Hepatocyte (in vitro differentiated cells): ENCODE measurements at regions not wholly inside any gene's neighbourhood (a gene's known extent, or its start where the extent isn't known, plus 50 kb on each side); places are given as distances from the start of the nearest gene placed in this dataset.
"Not testable (repeated sequence)": the region's sequence is repeated elsewhere in the genome, so short reads cannot be mapped to it uniquely, and the experiment has no call there.

Experiments used
- DNase-seq: peaks from one replicate; pipeline ENCODE4 v3.0.0-alpha.2; 2016; ENCODE audit warnings: low spot score
- H2AFZ ChIP-seq: fragments of 200-600 bp; sonication (generic); 2 replicates; pipeline ENCODE4 v1.6.0; 2016; ENCODE audit warnings: antibody characterized with exemption, mild to moderate bottlenecking
- H3K27ac ChIP-seq: fragments of 200-600 bp; sonication (generic); 2 replicates; pipeline ENCODE4 v1.5.1; 2016; ENCODE audit warnings: mild to moderate bottlenecking
- H3K27me3 ChIP-seq: fragments of 200-600 bp; sonication (generic); 2 replicates; pipeline ENCODE4 v1.6.1; 2016
- H3K36me3 ChIP-seq: fragments of 200-600 bp; sonication (generic); replicated peaks from 2 replicates; pipeline ENCODE4 v1.5.1; 2016; ENCODE audit warnings: low read depth; ENCODE audit not compliant: insufficient read depth
- H3K4me1 ChIP-seq: fragments of 200-600 bp; sonication (generic); 2 replicates; pipeline ENCODE4 v1.5.1; 2016; ENCODE audit warnings: mild to moderate bottlenecking, moderate library complexity; ENCODE audit not compliant: insufficient read depth
- H3K4me2 ChIP-seq: fragments of 200-600 bp; sonication (generic); 2 replicates; pipeline ENCODE4 v1.6.0; 2016
- H3K4me3 ChIP-seq: fragments of 200-600 bp; sonication (generic); 2 replicates; pipeline ENCODE4 v1.5.1; 2016; ENCODE audit warnings: mild to moderate bottlenecking
- H3K79me2 ChIP-seq: fragments of 200-600 bp; sonication (generic); 2 replicates; pipeline ENCODE4 v1.6.0; 2017; ENCODE audit warnings: mild to moderate bottlenecking
- H3K9me2 ChIP-seq: fragments of 200-600 bp; sonication (generic); replicated peaks from 2 replicates; pipeline ENCODE4 v1.6.0; 2017; ENCODE audit warnings: mild to moderate bottlenecking; ENCODE audit not compliant: insufficient read depth
- H3K9me3 ChIP-seq: fragments of 200-600 bp; sonication (generic); 2 replicates; pipeline ENCODE4 v1.5.1; 2016; ENCODE audit warnings: low read depth, mild to moderate bottlenecking
- H4K20me1 ChIP-seq: fragments of 200-600 bp; sonication (generic); 2 replicates; pipeline ENCODE4 v1.6.0; 2016; ENCODE audit warnings: mild to moderate bottlenecking; ENCODE audit not compliant: insufficient read depth, poor library complexity, severe bottlenecking
- CTCF ChIP-seq: fragments of 200-600 bp; sonication (generic); IDR thresholded peaks from 2 replicates; pipeline ENCODE4 v1.5.1; 2016; ENCODE audit warnings: antibody characterized with exemption, mild to moderate bottlenecking; ENCODE audit not compliant: poor library complexity
- EZH2 ChIP-seq: fragments of 200-600 bp; sonication (generic); IDR thresholded peaks from 2 replicates; pipeline ENCODE4 v1.6.1; 2016; ENCODE audit warnings: antibody characterized with exemption, mild to moderate bottlenecking, borderline replicate concordance
- EZH2phosphoT487 ChIP-seq: fragments of 200-600 bp; sonication (generic); IDR thresholded peaks from one replicate; pipeline ENCODE4 v1.6.1; 2018; ENCODE audit warnings: antibody characterized with exemption, mild to moderate bottlenecking, low read depth, moderate library complexity; ENCODE audit not compliant: unreplicated experiment, severe bottlenecking
- WGBS: methylation state at CpG from one replicate; pipeline ENCODE4 v1.1.6; 2016; ENCODE audit warnings: low lambda C conversion rate; ENCODE audit errors: missing lambda C conversion rate; 5-methylcytosine and 5-hydroxymethylcytosine counted together

GRCh38 chr2:234863043-234863934 is 88.5 kb upstream of the SH3BP4 start:
- no peaks in the 10 kb centered on the region for H3K27me3 ChIP-seq
- no peak overlapping the region for H2AFZ ChIP-seq
- no peak overlapping the region for H3K4me3 ChIP-seq
- DNase-seq, result peak; percentile 29
- no peaks in the 10 kb centered on the region for H3K9me3 ChIP-seq
- TF ChIP-seq EZH2phosphoT487 (no peak), CTCF (no peak), EZH2 (no peak)
- H3K4me2 ChIP-seq, result no peak overlapping the region
- no peaks in the 10 kb centered on the region for H3K9me2 ChIP-seq
- H3K36me3 ChIP-seq, result no peaks in the 10 kb centered on the region
- H4K20me1 ChIP-seq, result no peaks in the 10 kb centered on the region
- 78% methylated on average over 17 of the region's 17 CpGs for WGBS
- H3K27ac ChIP-seq, result no peak overlapping the region
- no peaks in the 10 kb centered on the region for H3K79me2 ChIP-seq
- H3K4me1 ChIP-seq, result peaks cover 14% of the 10 kb centered on the region

GRCh38 chr2:234861841-234862735 is 89.7 kb upstream of the SH3BP4 start:
- H3K4me1 ChIP-seq, result peaks cover 14% of the 10 kb centered on the region
- no peak for TF ChIP-seq EZH2
- no peak for TF ChIP-seq EZH2phosphoT487
- no peak for TF ChIP-seq CTCF
- no peak overlapping the region for H3K27ac ChIP-seq
- H2AFZ ChIP-seq, result no peak overlapping the region
- H3K4me3 ChIP-seq, result no peak overlapping the region
- no peak for DNase-seq
- no peaks in the 10 kb centered on the region for H3K9me3 ChIP-seq
- no peaks in the 10 kb centered on the region for H3K36me3 ChIP-seq
- no peak overlapping the region for H3K4me2 ChIP-seq
- no peaks in the 10 kb centered on the region for H3K27me3 ChIP-seq
- no peaks in the 10 kb centered on the region for H4K20me1 ChIP-seq
- 88% methylated on average over 12 of the region's 12 CpGs for WGBS
- H3K79me2 ChIP-seq, result no peaks in the 10 kb centered on the region
- no peaks in the 10 kb centered on the region for H3K9me2 ChIP-seq

- not testable (repeated sequence) for DNase-seq, H3K4me3 ChIP-seq, H4K20me1 ChIP-seq, H2AFZ ChIP-seq, H3K9me2 ChIP-seq, H3K27ac ChIP-seq, H3K9me3 ChIP-seq, H3K27me3 ChIP-seq, H3K4me2 ChIP-seq, H3K79me2 ChIP-seq, H3K36me3 ChIP-seq
- 92% methylated on average over 8 of the region's 8 CpGs for WGBS
- peaks cover 14% of the 10 kb centered on the region for H3K4me1 ChIP-seq
These were observed 92.4 kb upstream of the SH3BP4 start for GRCh38 chr2:234859330-234859872.
